Upper lobe of left lung (tissue), 6 donors: ENCODE measurements at regions not wholly inside any gene's neighbourhood (a gene's known extent, or its start where the extent isn't known, plus 50 kb on each side); places are given as distances from the start of the nearest gene placed in this dataset.

Experiments
- ATAC-seq, 2 donors: fragments of 200-7000 bp; cut with Tn5 transposase; one replicate each; pipeline ENCODE4 v1.9.1; 2022; ENCODE audit warnings: mild to moderate bottlenecking in 2 of 2, moderate library complexity in 2 of 2; ENCODE audit not compliant: low FRiP score in 2 of 2
- DNase-seq, 2 donors: peaks; one replicate each; pipeline ENCODE4 v3.0.0-alpha.2; 2019 to 2020
- H3K27ac ChIP-seq, 4 donors: fragments of 200-600 bp; sonication (generic); one replicate each; pipeline ENCODE4 v1.5.1; 2016 to 2019
- H3K27me3 ChIP-seq, 4 donors: fragments of 200-600 bp; sonication (generic); one replicate each; pipeline ENCODE4 v1.5.1; 2017 to 2019
- H3K36me3 ChIP-seq, 4 donors: fragments of 200-600 bp; sonication (generic); one replicate each; pipeline ENCODE4 v1.5.1; 2016 to 2019
- H3K4me1 ChIP-seq, 4 donors: fragments of 200-600 bp; sonication (generic); one replicate each; pipeline ENCODE4 v1.5.1; 2018 to 2019
- H3K4me3 ChIP-seq, 4 donors: fragments of 200-600 bp; sonication (generic); one replicate each; pipeline ENCODE4 v1.5.1; 2017 to 2019; ENCODE audit warnings: mild to moderate bottlenecking in 2 of 4, moderate library complexity in 1 of 4
- H3K9me3 ChIP-seq, 4 donors: fragments of 200-600 bp; sonication (generic); one replicate each; pipeline ENCODE4 v1.5.1; 2018 to 2019
- CTCF ChIP-seq, 6 experiments: fragments of 450-650 bp in 4 of 6; fragments of 200-600 bp in 2 of 6; sonication (generic) in 2 of 6; IDR thresholded peaks; one replicate each; pipeline ENCODE4 v1.5.1; 2016 to 2019; ENCODE audit warnings: antibody characterized with exemption in 6 of 6
- EP300 ChIP-seq, 4 donors: sonication (generic); formaldehyde crosslinking; IDR thresholded peaks; one replicate each; pipeline ENCODE4 v1.5.1; 2017; ENCODE audit warnings: antibody characterized with exemption in 4 of 4, control low read depth in 2 of 4
- POLR2A ChIP-seq, 4 donors: fragments of 450-650 bp; IDR thresholded peaks; one replicate each; pipeline ENCODE4 v1.5.1; 2016 to 2017; ENCODE audit warnings: antibody characterized with exemption in 4 of 4, mild to moderate bottlenecking in 2 of 4
- POLR2AphosphoS5 ChIP-seq, 2 donors: sonication (generic); formaldehyde crosslinking; IDR thresholded peaks; one replicate each; pipeline ENCODE4 v1.5.1; 2017; ENCODE audit warnings: antibody characterized with exemption in 2 of 2
- WGBS, 2 donors: methylation state at CpG; one replicate each; pipeline ENCODE4 v1.1.5; 2017 to 2018; 5-methylcytosine and 5-hydroxymethylcytosine counted together
- donor health status: DM: no; HTN: no; CAD: no; lungs with moderate emphysema.
- donor health status: DM: no; HTN: yes; CAD: no; lungs with severe emphysema.

- Histone ChIP-seq H3K27me3 (no peaks in the 10 kb centered on the region), H3K9me3 (no peaks in the 10 kb centered on the region), H3K27ac (no peak overlapping the region), H3K4me1 (no peaks in the 10 kb centered on the region), H3K36me3 (no peaks in the 10 kb centered on the region), H3K4me3 (no peak overlapping the region)
- 60 to 61% methylated on average over 1 to 9 of the region's 9 CpGs for WGBS, 2 donors
- TF ChIP-seq CTCF (IDR thresholded peaks at IDR 0.05) (no peak), POLR2AphosphoS5 (IDR thresholded peaks at IDR 0.05) (no peak)
- DNase-seq, result no peak
- ATAC-seq, result no peak
Measured at GRCh38 chr1:17948594-17948993, 159.0 kb upstream of the IGSF21 start.

DNA sequence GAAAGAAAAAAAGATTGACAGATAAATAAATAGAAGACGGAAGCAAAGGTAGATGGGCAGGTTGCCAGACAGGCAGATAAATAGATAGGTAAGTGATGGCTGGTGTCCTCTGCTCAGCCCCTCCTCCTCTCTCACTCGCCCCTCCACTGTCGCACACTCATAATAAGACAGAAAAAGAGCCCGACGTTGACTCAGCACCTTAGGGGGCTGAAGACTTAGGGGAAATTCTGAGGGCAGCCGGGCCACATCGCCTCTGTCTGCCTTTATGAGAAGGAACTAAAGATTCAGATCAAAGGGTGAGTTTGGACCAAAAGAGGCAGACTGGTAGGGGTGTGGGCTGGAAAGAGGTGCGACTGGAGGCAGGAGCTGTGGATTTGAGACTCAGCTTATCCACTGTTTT is 158.1 kb upstream of the IGSF21 start:
- DNase-seq (no peak), ATAC-seq (no peak)
- H3K4me3 ChIP-seq, result no peak overlapping the region
- WGBS, 2 donors, result 49 to 56% methylated on average over 8 of the region's 8 CpGs
- no peaks in the 10 kb centered on the region for H3K4me1 ChIP-seq
- TF ChIP-seq POLR2A (IDR thresholded peaks at IDR 0.05) (no peak), EP300 (IDR thresholded peaks at IDR 0.05) (no peak), POLR2AphosphoS5 (IDR thresholded peaks at IDR 0.05) (no peak), CTCF (IDR thresholded peaks at IDR 0.05) (no peak)
- no peak overlapping the region for H3K27ac ChIP-seq
- H3K36me3 ChIP-seq, result no peaks in the 10 kb centered on the region
- H3K9me3 ChIP-seq, result no peaks in the 10 kb centered on the region
- no peaks in the 10 kb centered on the region for H3K27me3 ChIP-seq

DNA sequence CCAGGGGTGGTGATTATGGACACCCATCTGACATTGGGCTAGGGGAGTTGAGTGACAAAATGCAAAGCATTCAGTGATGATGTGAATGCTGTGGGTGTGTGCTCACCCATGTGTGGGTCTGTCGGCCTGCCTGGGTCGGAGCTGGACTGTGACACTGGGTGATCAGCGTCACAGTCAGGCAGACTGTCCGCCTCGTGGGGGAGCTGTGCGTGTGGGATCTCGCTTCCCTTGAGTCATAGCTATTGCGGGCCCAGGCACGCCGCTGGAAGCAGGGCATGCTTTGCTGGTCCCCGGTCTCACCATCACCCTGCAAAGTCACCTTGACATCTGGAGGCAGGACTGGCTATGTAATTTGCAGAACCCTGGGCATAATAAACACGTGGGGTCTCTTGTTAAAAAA is 156.9 kb upstream of the IGSF21 start:
- Histone ChIP-seq H3K9me3 (no peaks in the 10 kb centered on the region), H3K27me3 (no peaks in the 10 kb centered on the region), H3K4me3 (no peak overlapping the region), H3K27ac (no peak overlapping the region), H3K36me3 (no peaks in the 10 kb centered on the region), H3K4me1 (no peaks in the 10 kb centered on the region)
- 71 to 75% methylated on average over 2 to 12 of the region's 12 CpGs for WGBS, 2 donors
- DNase-seq (no peak), ATAC-seq (no peak)
- TF ChIP-seq CTCF (IDR thresholded peaks at IDR 0.05) (no peak), POLR2A (IDR thresholded peaks at IDR 0.05) (no peak), EP300 (IDR thresholded peaks at IDR 0.05) (no peak), POLR2AphosphoS5 (IDR thresholded peaks at IDR 0.05) (no peak)

GRCh38 chr1:17952506-17952905 is 155.1 kb upstream of the IGSF21 start:
- H3K9me3 ChIP-seq, result no peaks in the 10 kb centered on the region
- H3K36me3 ChIP-seq, result no peaks in the 10 kb centered on the region
- no peaks in the 10 kb centered on the region for H3K27me3 ChIP-seq
- no peak overlapping the region for H3K27ac ChIP-seq
- WGBS, 2 donors, result 35 to 45% methylated on average over 10 of the region's 10 CpGs
- H3K4me3 ChIP-seq, result no peak overlapping the region
- no peak for ATAC-seq
- no peak for TF ChIP-seq CTCF (IDR thresholded peaks at IDR 0.05)
- TF ChIP-seq EP300 (IDR thresholded peaks at IDR 0.05), result no peak
- no peak for TF ChIP-seq POLR2A (IDR thresholded peaks at IDR 0.05)
- no peak for TF ChIP-seq POLR2AphosphoS5 (IDR thresholded peaks at IDR 0.05)
- H3K4me1 ChIP-seq, result no peaks in the 10 kb centered on the region
- no peak for DNase-seq

DNA sequence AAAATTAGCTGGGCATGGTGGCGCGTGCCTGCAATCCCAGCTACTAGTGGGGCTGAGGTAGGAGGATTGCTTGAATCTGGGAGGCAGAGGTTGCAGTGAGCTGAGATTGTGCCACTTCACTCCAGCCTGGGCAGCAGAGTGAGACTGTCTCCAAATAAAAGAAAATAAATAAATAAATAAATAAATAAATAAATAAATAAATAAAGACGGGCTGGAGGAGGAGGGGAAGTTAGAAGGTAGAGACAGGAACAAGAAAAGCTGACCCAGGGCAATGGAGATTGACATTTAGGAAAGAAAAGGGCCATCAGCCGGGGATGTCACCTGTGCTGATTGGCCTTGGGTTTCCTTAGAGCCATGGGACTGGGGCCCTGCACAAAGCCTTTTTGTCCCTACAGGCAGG is 153.7 kb upstream of the IGSF21 start:
- H3K9me3 ChIP-seq, result no peaks in the 10 kb centered on the region
- no peaks in the 10 kb centered on the region for H3K36me3 ChIP-seq
- H3K4me1 ChIP-seq, result no peaks in the 10 kb centered on the region
- H3K27me3 ChIP-seq, result no peaks in the 10 kb centered on the region
- H3K4me3 ChIP-seq, result no peak overlapping the region
- H3K27ac ChIP-seq, result no peak overlapping the region
- no peak for DNase-seq
- 71 to 74% methylated on average over 4 of the region's 4 CpGs for WGBS, 2 donors
- ATAC-seq, result no peak
- TF ChIP-seq CTCF (IDR thresholded peaks at IDR 0.05), result no peak
- no peak for TF ChIP-seq POLR2AphosphoS5 (IDR thresholded peaks at IDR 0.05)
- no peak for TF ChIP-seq POLR2A (IDR thresholded peaks at IDR 0.05)
- no peak for TF ChIP-seq EP300 (IDR thresholded peaks at IDR 0.05)
